GM23338 (cell line): ENCODE measurements at regions not wholly inside any gene's neighbourhood (a gene's known extent, or its start where the extent isn't known, plus 50 kb on each side); places are given as distances from the start of the nearest gene placed in this dataset.

ENCODE experiments used
- ATAC-seq: fragments of 200-7000 bp; cut with Tn5 transposase; 3 replicates; pipeline ENCODE4 v1.9.1; 2020
- DNase-seq: peaks from one replicate; pipeline ENCODE4 v3.0.0-alpha.2; 2015; ENCODE audit warnings: low spot score
- H2AFZ ChIP-seq: fragments of 200-600 bp; sonication (generic); 2 replicates; pipeline ENCODE4 v1.8.0; 2016; ENCODE audit warnings: antibody characterized with exemption, mild to moderate bottlenecking, moderate library complexity
- H3F3A ChIP-seq: fragments of 200-600 bp; sonication (generic); replicated peaks from 2 replicates; pipeline ENCODE4 v1.8.0; 2017; ENCODE audit warnings: antibody characterized with exemption, mixed run types, low read depth
- H3K27ac ChIP-seq: fragments of 200-600 bp; sonication (generic); 2 replicates; pipeline ENCODE4 v1.6.1; 2016; ENCODE audit warnings: low read depth
- H3K27me3 ChIP-seq: fragments of 200-600 bp; sonication (generic); 2 replicates; pipeline ENCODE4 v1.8.0; 2016; ENCODE audit warnings: mild to moderate bottlenecking, mixed run types, moderate library complexity; ENCODE audit not compliant: insufficient read depth
- H3K36me3 ChIP-seq: fragments of 200-600 bp; sonication (generic); 2 replicates; pipeline ENCODE4 v1.8.0; 2016; ENCODE audit warnings: mild to moderate bottlenecking; ENCODE audit not compliant: insufficient read depth
- H3K4me1 ChIP-seq: fragments of 200-600 bp; sonication (generic); 2 replicates; pipeline ENCODE4 v1.8.0; 2016; ENCODE audit warnings: mild to moderate bottlenecking, moderate library complexity; ENCODE audit not compliant: insufficient read depth
- H3K4me2 ChIP-seq: fragments of 200-600 bp; sonication (generic); 2 replicates; pipeline ENCODE4 v1.7.1; 2017; ENCODE audit warnings: mixed run types
- H3K4me3 ChIP-seq: fragments of 200-600 bp; sonication (generic); 2 replicates; pipeline ENCODE4 v1.6.1; 2016; ENCODE audit warnings: mixed run types
- H3K79me2 ChIP-seq: fragments of 200-600 bp; sonication (generic); replicated peaks from 2 replicates; pipeline ENCODE4 v1.8.0; 2017; ENCODE audit warnings: mild to moderate bottlenecking; ENCODE audit not compliant: insufficient read depth
- H3K9me2 ChIP-seq: fragments of 200-600 bp; sonication (generic); 2 replicates; pipeline ENCODE4 v1.8.0; 2017; ENCODE audit not compliant: insufficient read depth
- H4K20me1 ChIP-seq: fragments of 200-600 bp; sonication (generic); replicated peaks from 2 replicates; pipeline ENCODE4 v1.8.0; 2017; ENCODE audit warnings: mild to moderate bottlenecking; ENCODE audit not compliant: insufficient read depth
- H3K27ac Mint-ChIP-seq: 2 replicates; pipeline ENCODE4 v1.8.0; 2020; ENCODE audit warnings: inconsistent platforms, mild to moderate bottlenecking, moderate library complexity, mixed read lengths
- H3K27me3 Mint-ChIP-seq: 3 replicates; pipeline ENCODE4 v1.8.0; 2022; ENCODE audit warnings: low read depth, mild to moderate bottlenecking, moderate library complexity, mixed read lengths, inconsistent platforms; ENCODE audit not compliant: insufficient read depth, poor library complexity
- H3K36me3 Mint-ChIP-seq: 3 replicates; pipeline ENCODE4 v1.8.0; 2021; ENCODE audit warnings: low read depth, mild to moderate bottlenecking, inconsistent platforms, moderate library complexity, mixed read lengths
- H3K4me1 Mint-ChIP-seq: 3 replicates; pipeline ENCODE4 v1.8.0; 2020; ENCODE audit warnings: mild to moderate bottlenecking, inconsistent platforms, mixed read lengths
- H3K4me3 Mint-ChIP-seq: 3 replicates; pipeline ENCODE4 v1.8.0; 2021; ENCODE audit warnings: moderate library complexity, mild to moderate bottlenecking, inconsistent platforms, mixed read lengths
- H3K9me3 Mint-ChIP-seq: 3 replicates; pipeline ENCODE4 v1.8.0; 2020; ENCODE audit warnings: moderate library complexity, mild to moderate bottlenecking, inconsistent platforms, mixed read lengths
- CREB1 ChIP-seq: fragments of 250-450 bp; sonication (Bioruptor Pico); IDR thresholded peaks from 2 replicates; pipeline ENCODE4 v1.5.0; 2020; ENCODE audit warnings: low read depth, mild to moderate bottlenecking, moderate library complexity
- CTCF ChIP-seq, 2 experiments: fragments of 200-600 bp in 1 of 2; sonication (generic) in 1 of 2; conservative IDR thresholded peaks; 2 replicates each; pipeline versions ENCODE4 v1.5.1 to v1.6.1; 2016 to 2017; ENCODE audit warnings: antibody characterized with exemption in 2 of 2, low read depth in 2 of 2, mild to moderate bottlenecking in 2 of 2, moderate library complexity in 1 of 2
- EZH2phosphoT487 ChIP-seq: fragments of 200-600 bp; sonication (generic); IDR thresholded peaks from one replicate; pipeline ENCODE4 v1.8.1; 2018; ENCODE audit warnings: antibody characterized with exemption; ENCODE audit not compliant: unreplicated experiment
- JUNB ChIP-seq: IDR thresholded peaks from one replicate; pipeline ENCODE4 v1.6.1; 2016; ENCODE audit warnings: antibody characterized with exemption; ENCODE audit not compliant: unreplicated experiment
- NANOG ChIP-seq: IDR thresholded peaks from 2 replicates; pipeline ENCODE4 v1.6.1; 2016; ENCODE audit warnings: antibody characterized with exemption, borderline replicate concordance
- POLR2AphosphoS5 ChIP-seq: IDR thresholded peaks from 2 replicates; pipeline ENCODE4 v1.6.1; 2016; ENCODE audit warnings: antibody characterized with exemption, low read depth
- REST ChIP-seq: IDR thresholded peaks from one replicate; pipeline ENCODE4 v1.6.1; 2018; ENCODE audit warnings: antibody characterized with exemption; ENCODE audit not compliant: unreplicated experiment
- ZNF331 ChIP-seq: fragments of 250-450 bp; sonication (Bioruptor Pico); IDR thresholded peaks from 2 replicates; pipeline ENCODE4 v1.5.0; 2020; ENCODE audit warnings: low read depth, mild to moderate bottlenecking, moderate library complexity
- TF ChIP-seq, protein P1 (sequence below): fragments of 250-450 bp; sonication (Bioruptor Pico); IDR thresholded peaks from 2 replicates; pipeline ENCODE4 v1.5.0; 2020; ENCODE audit warnings: mild to moderate bottlenecking, moderate library complexity

DNA sequence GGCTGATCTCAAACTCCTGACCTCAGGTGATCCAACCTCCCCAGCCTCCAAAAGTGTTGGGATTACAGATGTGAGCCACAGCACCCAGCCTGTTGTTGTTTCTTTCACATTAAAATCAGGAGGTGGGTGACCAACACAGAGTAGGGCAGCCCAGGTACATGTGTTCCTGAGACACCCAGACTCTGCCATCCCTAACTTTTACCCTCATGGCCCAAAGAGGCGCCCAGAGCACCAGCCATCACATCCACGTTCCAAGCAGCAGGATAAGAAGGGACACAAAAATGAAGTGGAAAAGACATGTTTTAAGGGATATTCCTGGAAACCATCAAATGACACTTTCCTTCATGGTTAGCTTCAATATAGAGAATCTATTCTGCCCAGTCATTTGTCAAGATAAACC, 159.6 kb upstream of the KLF6 start (continued):
- TF ChIP-seq, protein P1, sequence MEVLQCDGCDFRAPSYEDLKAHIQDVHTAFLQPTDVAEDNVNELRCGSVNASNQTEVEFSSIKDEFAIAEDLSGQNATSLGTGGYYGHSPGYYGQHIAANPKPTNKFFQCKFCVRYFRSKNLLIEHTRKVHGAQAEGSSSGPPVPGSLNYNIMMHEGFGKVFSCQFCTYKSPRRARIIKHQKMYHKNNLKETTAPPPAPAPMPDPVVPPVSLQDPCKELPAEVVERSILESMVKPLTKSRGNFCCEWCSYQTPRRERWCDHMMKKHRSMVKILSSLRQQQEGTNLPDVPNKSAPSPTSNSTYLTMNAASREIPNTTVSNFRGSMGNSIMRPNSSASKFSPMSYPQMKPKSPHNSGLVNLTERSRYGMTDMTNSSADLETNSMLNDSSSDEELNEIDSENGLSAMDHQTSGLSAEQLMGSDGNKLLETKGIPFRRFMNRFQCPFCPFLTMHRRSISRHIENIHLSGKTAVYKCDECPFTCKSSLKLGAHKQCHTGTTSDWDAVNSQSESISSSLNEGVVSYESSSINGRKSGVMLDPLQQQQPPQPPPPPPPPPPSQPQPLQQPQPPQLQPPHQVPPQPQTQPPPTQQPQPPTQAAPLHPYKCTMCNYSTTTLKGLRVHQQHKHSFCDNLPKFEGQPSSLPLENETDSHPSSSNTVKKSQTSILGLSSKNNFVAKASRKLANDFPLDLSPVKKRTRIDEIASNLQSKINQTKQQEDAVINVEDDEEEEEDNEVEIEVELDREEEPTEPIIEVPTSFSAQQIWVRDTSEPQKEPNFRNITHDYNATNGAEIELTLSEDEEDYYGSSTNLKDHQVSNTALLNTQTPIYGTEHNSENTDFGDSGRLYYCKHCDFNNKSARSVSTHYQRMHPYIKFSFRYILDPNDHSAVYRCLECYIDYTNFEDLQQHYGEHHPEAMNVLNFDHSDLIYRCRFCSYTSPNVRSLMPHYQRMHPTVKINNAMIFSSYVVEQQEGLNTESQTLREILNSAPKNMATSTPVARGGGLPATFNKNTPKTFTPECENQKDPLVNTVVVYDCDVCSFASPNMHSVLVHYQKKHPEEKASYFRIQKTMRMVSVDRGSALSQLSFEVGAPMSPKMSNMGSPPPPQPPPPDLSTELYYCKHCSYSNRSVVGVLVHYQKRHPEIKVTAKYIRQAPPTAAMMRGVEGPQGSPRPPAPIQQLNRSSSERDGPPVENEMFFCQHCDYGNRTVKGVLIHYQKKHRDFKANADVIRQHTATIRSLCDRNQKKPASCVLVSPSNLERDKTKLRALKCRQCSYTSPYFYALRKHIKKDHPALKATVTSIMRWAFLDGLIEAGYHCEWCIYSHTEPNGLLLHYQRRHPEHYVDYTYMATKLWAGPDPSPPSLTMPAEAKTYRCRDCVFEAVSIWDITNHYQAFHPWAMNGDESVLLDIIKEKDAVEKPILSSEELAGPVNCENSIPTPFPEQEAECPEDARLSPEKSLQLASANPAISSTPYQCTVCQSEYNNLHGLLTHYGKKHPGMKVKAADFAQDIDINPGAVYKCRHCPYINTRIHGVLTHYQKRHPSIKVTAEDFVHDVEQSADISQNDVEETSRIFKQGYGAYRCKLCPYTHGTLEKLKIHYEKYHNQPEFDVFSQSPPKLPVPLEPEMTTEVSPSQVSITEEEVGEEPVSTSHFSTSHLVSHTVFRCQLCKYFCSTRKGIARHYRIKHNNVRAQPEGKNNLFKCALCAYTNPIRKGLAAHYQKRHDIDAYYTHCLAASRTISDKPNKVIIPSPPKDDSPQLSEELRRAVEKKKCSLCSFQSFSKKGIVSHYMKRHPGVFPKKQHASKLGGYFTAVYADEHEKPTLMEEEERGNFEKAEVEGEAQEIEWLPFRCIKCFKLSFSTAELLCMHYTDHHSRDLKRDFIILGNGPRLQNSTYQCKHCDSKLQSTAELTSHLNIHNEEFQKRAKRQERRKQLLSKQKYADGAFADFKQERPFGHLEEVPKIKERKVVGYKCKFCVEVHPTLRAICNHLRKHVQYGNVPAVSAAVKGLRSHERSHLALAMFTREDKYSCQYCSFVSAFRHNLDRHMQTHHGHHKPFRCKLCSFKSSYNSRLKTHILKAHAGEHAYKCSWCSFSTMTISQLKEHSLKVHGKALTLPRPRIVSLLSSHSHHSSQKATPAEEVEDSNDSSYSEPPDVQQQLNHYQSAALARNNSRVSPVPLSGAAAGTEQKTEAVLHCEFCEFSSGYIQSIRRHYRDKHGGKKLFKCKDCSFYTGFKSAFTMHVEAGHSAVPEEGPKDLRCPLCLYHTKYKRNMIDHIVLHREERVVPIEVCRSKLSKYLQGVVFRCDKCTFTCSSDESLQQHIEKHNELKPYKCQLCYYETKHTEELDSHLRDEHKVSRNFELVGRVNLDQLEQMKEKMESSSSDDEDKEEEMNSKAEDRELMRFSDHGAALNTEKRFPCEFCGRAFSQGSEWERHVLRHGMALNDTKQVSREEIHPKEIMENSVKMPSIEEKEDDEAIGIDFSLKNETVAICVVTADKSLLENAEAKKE (CRISPR knock-in tag) = no peak
- TF ChIP-seq POLR2AphosphoS5 = no peak
- TF ChIP-seq JUNB = no peak
- no peak for TF ChIP-seq CREB1 (CRISPR knock-in tag)
- no peak for TF ChIP-seq NANOG
- TF ChIP-seq EZH2phosphoT487 = no peak
- no peak for TF ChIP-seq ZNF331

- Mint-ChIP-seq H3K36me3 (peaks cover 5% of the 10 kb centered on the region; the same call in 2 of the 3 replicates), H3K4me3 (no peak overlapping the region), H3K27me3 (peaks cover 12% of the 10 kb centered on the region), H3K4me1 (peaks cover 10% of the 10 kb centered on the region), H3K27ac (no peak overlapping the region), H3K9me3 (peaks cover 7% of the 10 kb centered on the region)
- H3K36me3 ChIP-seq = no peaks in the 10 kb centered on the region
- H3K4me1 ChIP-seq = no peaks in the 10 kb centered on the region
- H3K4me2 ChIP-seq = no peak overlapping the region
- H4K20me1 ChIP-seq = no peaks in the 10 kb centered on the region
- H3K9me2 ChIP-seq = no peaks in the 10 kb centered on the region
- H3K4me3 ChIP-seq = no peak overlapping the region
- DNase-seq = no peak
- no peak overlapping the region for H3K27ac ChIP-seq
- no peak overlapping the region; the same call in 1 of the 2 replicates for H2AFZ ChIP-seq
- no peaks in the 10 kb centered on the region for H3K27me3 ChIP-seq
- H3K79me2 ChIP-seq = no peaks in the 10 kb centered on the region
- no peak for ATAC-seq
- no peaks in the 10 kb centered on the region for H3F3A ChIP-seq
- TF ChIP-seq REST (no peak), POLR2AphosphoS5 (no peak), CTCF (conservative IDR thresholded peaks at IDR 0.05; ENCODE audit: low read depth in 2 of 2) (no peak), CREB1 (CRISPR knock-in tag) (no peak)
Measured at GRCh38 chr10:3943695-3944257, 158.8 kb upstream of the KLF6 start.
